H9 (cell line): ENCODE measurements at regions not wholly inside any gene's neighbourhood (a gene's known extent, or its start where the extent isn't known, plus 50 kb on each side); places are given as distances from the start of the nearest gene placed in this dataset.

Experiments
- DNase-seq: peaks from one replicate; pipeline ENCODE4 v3.0.0-alpha.2; 2017
- H2AFZ ChIP-seq: one replicate; pipeline ENCODE4 v1.6.1; 2013; ENCODE audit warnings: mild to moderate bottlenecking, low read length, control low read depth, moderate library complexity
- H2AK5ac ChIP-seq: 2 replicates; pipeline ENCODE4 v1.6.1; 2013; ENCODE audit warnings: low read length, control low read depth, mixed read lengths; ENCODE audit not compliant: insufficient read length
- H2BK120ac ChIP-seq: one replicate; pipeline ENCODE4 v1.6.1; 2013; ENCODE audit warnings: low read depth, mild to moderate bottlenecking, low read length, control low read depth, inconsistent platforms; ENCODE audit not compliant: poor library complexity, severe bottlenecking
- H2BK12ac ChIP-seq: 2 replicates; pipeline ENCODE4 v1.6.1; 2013; ENCODE audit warnings: low read length, control low read depth, mixed read lengths, low read depth; ENCODE audit not compliant: insufficient read length
- H2BK15ac ChIP-seq: 2 replicates; pipeline ENCODE4 v1.6.1; 2013; ENCODE audit warnings: low read depth, low read length, control low read depth
- H2BK20ac ChIP-seq: one replicate; pipeline ENCODE4 v1.6.1; 2013; ENCODE audit warnings: low read depth, mild to moderate bottlenecking, low read length, control low read depth, inconsistent platforms; ENCODE audit not compliant: poor library complexity, severe bottlenecking
- H2BK5ac ChIP-seq: 2 replicates; pipeline ENCODE4 v1.6.1; 2013; ENCODE audit warnings: low read length, control low read depth, mixed read lengths; ENCODE audit not compliant: insufficient read length
- H3K14ac ChIP-seq: 2 replicates; pipeline ENCODE4 v1.6.1; 2013; ENCODE audit warnings: low read length, control low read depth; ENCODE audit not compliant: insufficient read depth
- H3K18ac ChIP-seq: 2 replicates; pipeline ENCODE4 v1.6.1; 2013; ENCODE audit warnings: low read depth, mild to moderate bottlenecking, mixed read lengths, low read length, control low read depth; ENCODE audit not compliant: insufficient read length
- H3K23ac ChIP-seq: 2 replicates; pipeline ENCODE4 v1.6.1; 2013; ENCODE audit warnings: low read length, control low read depth, mixed read lengths, low read depth; ENCODE audit not compliant: insufficient read length
- H3K23me2 ChIP-seq: 2 replicates; pipeline ENCODE4 v1.6.1; 2013; ENCODE audit warnings: low read depth, mild to moderate bottlenecking, mixed read lengths, low read length, control low read depth; ENCODE audit not compliant: insufficient read length, poor library complexity, severe bottlenecking
- H3K27ac ChIP-seq: 2 replicates; pipeline ENCODE4 v1.5.1; 2013; ENCODE audit warnings: low read length, control low read depth, mixed read lengths, low read depth; ENCODE audit not compliant: insufficient read length
- H3K27me3 ChIP-seq: 2 replicates; pipeline ENCODE4 v1.6.1; 2013; ENCODE audit warnings: low read length, control low read depth, inconsistent platforms; ENCODE audit not compliant: insufficient read depth
- H3K4ac ChIP-seq: 2 replicates; pipeline ENCODE4 v1.6.1; 2013; ENCODE audit warnings: low read depth, mild to moderate bottlenecking, control low read depth, inconsistent platforms, low read length, moderate library complexity
- H3K4me1 ChIP-seq: 2 replicates; pipeline ENCODE4 v1.6.1; 2013; ENCODE audit warnings: low read length, control low read depth, inconsistent platforms; ENCODE audit not compliant: insufficient read depth
- H3K4me2 ChIP-seq: 2 replicates; pipeline ENCODE4 v1.6.1; 2013; ENCODE audit warnings: low read length, control low read depth, mixed read lengths; ENCODE audit not compliant: insufficient read length, insufficient read depth
- H3K56ac ChIP-seq: 2 replicates; pipeline ENCODE4 v1.6.1; 2013; ENCODE audit warnings: low read depth, mild to moderate bottlenecking, mixed read lengths, low read length, control low read depth; ENCODE audit not compliant: insufficient read length
- H3K79me1 ChIP-seq: 2 replicates; pipeline ENCODE4 v1.6.1; 2013; ENCODE audit warnings: low read depth, mild to moderate bottlenecking, moderate library complexity, low read length, control low read depth, inconsistent platforms; ENCODE audit not compliant: insufficient read depth, poor library complexity, severe bottlenecking
- H3K79me2 ChIP-seq: 2 replicates; pipeline ENCODE4 v1.6.1; 2013; ENCODE audit warnings: low read length, control low read depth, inconsistent platforms; ENCODE audit not compliant: insufficient read depth
- H3K9ac ChIP-seq: 2 replicates; pipeline ENCODE4 v1.6.1; 2013; ENCODE audit warnings: low read length, control low read depth, mixed read lengths; ENCODE audit not compliant: insufficient read length; ENCODE audit errors: extremely low read depth
- H3K9me3 ChIP-seq: one replicate; pipeline ENCODE4 v1.6.1; 2013; ENCODE audit warnings: low read depth, low read length, inconsistent platforms; ENCODE audit not compliant: control insufficient read depth
- H3T11ph ChIP-seq: one replicate; pipeline ENCODE4 v1.6.1; 2013; ENCODE audit warnings: mild to moderate bottlenecking, low read length, control low read depth, inconsistent platforms
- H4K20me1 ChIP-seq: one replicate; pipeline ENCODE4 v1.6.1; 2013; ENCODE audit not compliant: control insufficient read depth, insufficient read length, insufficient read depth
- H4K5ac ChIP-seq: 2 replicates; pipeline ENCODE4 v1.6.1; 2013; ENCODE audit warnings: low read depth, mild to moderate bottlenecking, mixed read lengths, low read length, control low read depth; ENCODE audit not compliant: insufficient read length
- H4K8ac ChIP-seq: replicated peaks from 2 replicates; pipeline ENCODE4 v1.6.1; 2013; ENCODE audit warnings: low read length, control low read depth, mixed read lengths, low read depth; ENCODE audit not compliant: insufficient read length
- H4K91ac ChIP-seq: 2 replicates; pipeline ENCODE4 v1.6.1; 2013; ENCODE audit warnings: low read depth, mild to moderate bottlenecking, moderate library complexity, mixed read lengths, low read length, control low read depth; ENCODE audit not compliant: insufficient read length
- H3K27ac Mint-ChIP-seq, 3 experiments: 2 replicates in 2 of 3; 3 replicates in 1 of 3; pipeline ENCODE4 v1.8.0; 2020 to 2021; ENCODE audit warnings: mixed read lengths in 3 of 3, mild to moderate bottlenecking in 1 of 3, moderate library complexity in 1 of 3
- H3K27me3 Mint-ChIP-seq: 2 replicates; pipeline ENCODE4 v1.8.0; 2021; ENCODE audit warnings: low read depth, mild to moderate bottlenecking, moderate library complexity, mixed read lengths
- H3K36me3 Mint-ChIP-seq, 3 experiments: 2 replicates in 2 of 3; 3 replicates in 1 of 3; pipeline ENCODE4 v1.8.0; 2020 to 2021; ENCODE audit warnings: low read depth in 3 of 3, mixed read lengths in 3 of 3; ENCODE audit not compliant: insufficient read depth in 1 of 3
- H3K4me1 Mint-ChIP-seq, 2 experiments: 2 replicates each; pipeline ENCODE4 v1.8.0; 2020; ENCODE audit warnings: mixed read lengths in 2 of 2
- H3K4me3 Mint-ChIP-seq, 2 experiments: 2 replicates in 1 of 2; 3 replicates in 1 of 2; pipeline ENCODE4 v1.8.0; 2020 to 2021; ENCODE audit warnings: mild to moderate bottlenecking in 2 of 2, mixed read lengths in 2 of 2, moderate library complexity in 1 of 2
- H3K9me3 Mint-ChIP-seq, 2 experiments: 2 replicates in 1 of 2; 3 replicates in 1 of 2; pipeline ENCODE4 v1.8.0; 2020; ENCODE audit warnings: mild to moderate bottlenecking in 2 of 2, mixed read lengths in 2 of 2, moderate library complexity in 1 of 2
- CTCF ChIP-seq: fragments of 200-600 bp; sonication (generic); conservative IDR thresholded peaks from 3 replicates; pipeline ENCODE4 v1.8.0; 2021; ENCODE audit warnings: antibody characterized with exemption, mild to moderate bottlenecking
- WGBS: extraction: QIAGEN DNeasy Blood & Tissue Kit; methylation state at CpG from one replicate; pipeline ENCODE4 v1.1.7; 2013; ENCODE audit warnings: missing lambda C conversion rate, low lambda C conversion rate, mixed read lengths; ENCODE audit not compliant: insufficient read length; ENCODE audit errors: extremely low coverage; 5-methylcytosine and 5-hydroxymethylcytosine counted together

GRCh38 chr16:48041981-48042421 lies 113.8 kb downstream of the ABCC12 start:
- no peak overlapping the region for H3K9ac ChIP-seq
- H2BK20ac ChIP-seq, result no peak overlapping the region
- no peak overlapping the region for H4K91ac ChIP-seq
- H3K4me1 ChIP-seq, result no peaks in the 10 kb centered on the region; the same call in 1 of the 2 replicates
- H3T11ph ChIP-seq, result no peak overlapping the region
- no peak overlapping the region for H3K23ac ChIP-seq
- no peak overlapping the region for H3K27ac ChIP-seq
- H3K36me3 Mint-ChIP-seq, result no peaks in the 10 kb centered on the region
- no peak overlapping the region for H2BK12ac ChIP-seq
- no peak overlapping the region for H3K4ac ChIP-seq
- TF ChIP-seq CTCF, result peak; percentile 69
- peak; percentile 64 for DNase-seq
- no CpG with 5 or more reads among the region's 10 CpGs for WGBS
- H4K20me1 ChIP-seq, result no peaks in the 10 kb centered on the region
- no peaks in the 10 kb centered on the region for H3K23me2 ChIP-seq
- H2AK5ac ChIP-seq, result no peak overlapping the region
- H3K14ac ChIP-seq, result no peak overlapping the region
- no peaks in the 10 kb centered on the region; the same call in 1 of the 2 replicates for H3K27me3 Mint-ChIP-seq
- H2BK120ac ChIP-seq, result no peak overlapping the region
- H4K8ac ChIP-seq, result no peak overlapping the region
- no peak overlapping the region for H4K5ac ChIP-seq
- peaks cover 10 to 11% of the 10 kb centered on the region in 2 experiments for H3K4me1 Mint-ChIP-seq
- no peak overlapping the region for H3K18ac ChIP-seq
- no peak overlapping the region for H3K4me2 ChIP-seq
- H3K27me3 ChIP-seq, result no peaks in the 10 kb centered on the region
- no peak overlapping the region for H2BK15ac ChIP-seq
- no peaks in the 10 kb centered on the region; a peak in 1 of 5 replicates for H3K9me3 Mint-ChIP-seq
- H3K4me3 Mint-ChIP-seq, result no peak overlapping the region
- H2AFZ ChIP-seq, result no peak overlapping the region
- H3K27ac Mint-ChIP-seq, result no peak overlapping the region; a peak in 1 of 7 replicates
- H3K79me2 ChIP-seq, result no peaks in the 10 kb centered on the region
- no peak overlapping the region for H3K56ac ChIP-seq
- no peak overlapping the region for H2BK5ac ChIP-seq
- H3K79me1 ChIP-seq, result no peaks in the 10 kb centered on the region
- no peaks in the 10 kb centered on the region for H3K9me3 ChIP-seq
